ENCODE measurements at regions not wholly inside any gene's neighbourhood (a gene's known extent, or its start where the extent isn't known, plus 50 kb on each side); places are given as distances from the start of the nearest gene placed in this dataset.

DNA sequence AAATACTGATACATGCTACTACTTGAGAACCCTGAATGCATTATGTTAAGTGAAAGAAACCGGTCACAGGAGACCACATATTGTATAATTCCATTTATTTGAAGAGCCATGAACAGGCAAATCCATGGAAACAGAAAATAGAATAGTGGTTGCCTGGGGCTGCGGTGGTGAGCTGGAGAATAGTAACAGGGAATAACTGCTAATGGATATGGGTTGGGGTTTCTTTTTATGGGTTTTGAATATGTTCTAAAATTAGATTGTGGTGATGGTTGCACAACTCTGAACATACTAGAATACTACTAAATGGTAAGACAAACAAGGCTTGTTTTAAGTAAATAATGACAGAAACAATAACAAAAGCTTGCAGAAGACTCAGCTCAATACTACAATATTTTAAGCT is 293.0 kb downstream of the BTG1 start:
- DNase-seq, result no peak

GRCh38 chr12:91851741-91852477 is 293.7 kb downstream of the BTG1 start:
- no peak for DNase-seq

GRCh38 chr12:91846466-91847055 is 299.1 kb downstream of the BTG1 start:
- DNase-seq, result peak; percentile 5

- no peak for DNase-seq
Measured at GRCh38 chr12:91845365-91845764, 300.3 kb downstream of the BTG1 start.

DNA sequence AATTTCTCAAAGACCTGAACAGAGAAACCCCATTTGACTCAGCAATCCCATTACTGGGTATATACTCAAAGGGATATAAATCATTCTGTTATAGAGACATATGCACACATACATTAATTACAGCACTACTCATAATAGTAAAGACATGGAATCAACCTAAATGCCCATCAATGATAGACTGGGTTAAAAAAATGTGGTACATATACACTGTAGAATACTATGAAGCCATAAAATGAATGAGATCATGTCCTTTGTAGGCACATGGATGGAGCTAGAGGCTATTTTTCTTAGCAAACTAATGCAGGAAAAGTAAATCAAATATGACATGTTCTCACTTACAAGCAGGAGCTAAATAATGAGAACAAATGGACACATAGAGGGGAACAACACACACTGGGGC is 303.8 kb downstream of the BTG1 start:
- no peak for DNase-seq

- no peak for DNase-seq
Measured at GRCh38 chr12:91836696-91837095, 308.9 kb downstream of the BTG1 start.

DNA sequence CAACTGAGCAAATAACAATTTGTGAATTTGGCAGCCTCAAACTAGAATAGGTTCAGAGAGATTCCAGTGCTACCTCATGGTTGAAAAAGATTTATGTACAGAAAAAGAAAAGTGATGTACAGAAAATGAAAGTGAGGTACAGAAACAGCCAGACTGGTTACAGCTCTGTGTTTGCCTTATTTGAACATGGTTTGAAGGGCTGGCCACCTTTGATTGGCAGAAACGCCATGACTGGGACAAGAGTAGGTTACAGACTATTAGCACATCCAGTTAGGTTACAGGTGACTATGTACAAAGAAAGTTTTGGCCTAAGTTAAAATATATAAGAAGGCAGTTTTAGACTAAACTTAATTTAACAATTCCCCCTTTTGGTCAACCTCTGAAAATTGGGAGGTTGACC is 309.4 kb downstream of the BTG1 start:
- DNase-seq, result no peak

- DNase-seq, result no peak
Measured at GRCh38 chr12:91835693-91836092, 310.0 kb downstream of the BTG1 start.

GRCh38 chr12:91833780-91834359 is 311.8 kb downstream of the BTG1 start:
- no peak for DNase-seq

- DNase-seq, result no peak
Measured at GRCh38 chr12:91825999-91826398, 319.6 kb downstream of the BTG1 start.

DNA sequence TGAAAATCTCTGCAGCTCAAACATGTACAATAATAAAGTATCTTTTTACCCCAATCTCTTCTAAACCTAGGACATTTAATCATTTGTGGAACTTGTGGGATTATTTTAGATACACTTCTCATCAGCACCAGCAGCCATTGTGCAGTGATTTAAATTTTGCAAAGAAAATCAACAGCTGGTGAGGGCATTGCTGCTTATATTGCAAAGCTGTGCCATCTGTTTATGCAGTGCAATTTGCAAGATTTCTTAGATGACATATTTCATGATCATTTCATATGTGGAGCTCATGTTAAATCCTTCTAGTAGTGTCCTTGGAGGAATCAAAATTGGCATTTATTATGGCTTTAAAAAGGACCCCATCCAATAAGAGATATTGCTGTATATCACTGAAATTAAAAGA is 320.7 kb downstream of the BTG1 start:
- DNase-seq, result no peak

GRCh38 chr12:91819132-91819447 is 326.6 kb downstream of the BTG1 start:
- peak; percentile 28 for DNase-seq

DNA sequence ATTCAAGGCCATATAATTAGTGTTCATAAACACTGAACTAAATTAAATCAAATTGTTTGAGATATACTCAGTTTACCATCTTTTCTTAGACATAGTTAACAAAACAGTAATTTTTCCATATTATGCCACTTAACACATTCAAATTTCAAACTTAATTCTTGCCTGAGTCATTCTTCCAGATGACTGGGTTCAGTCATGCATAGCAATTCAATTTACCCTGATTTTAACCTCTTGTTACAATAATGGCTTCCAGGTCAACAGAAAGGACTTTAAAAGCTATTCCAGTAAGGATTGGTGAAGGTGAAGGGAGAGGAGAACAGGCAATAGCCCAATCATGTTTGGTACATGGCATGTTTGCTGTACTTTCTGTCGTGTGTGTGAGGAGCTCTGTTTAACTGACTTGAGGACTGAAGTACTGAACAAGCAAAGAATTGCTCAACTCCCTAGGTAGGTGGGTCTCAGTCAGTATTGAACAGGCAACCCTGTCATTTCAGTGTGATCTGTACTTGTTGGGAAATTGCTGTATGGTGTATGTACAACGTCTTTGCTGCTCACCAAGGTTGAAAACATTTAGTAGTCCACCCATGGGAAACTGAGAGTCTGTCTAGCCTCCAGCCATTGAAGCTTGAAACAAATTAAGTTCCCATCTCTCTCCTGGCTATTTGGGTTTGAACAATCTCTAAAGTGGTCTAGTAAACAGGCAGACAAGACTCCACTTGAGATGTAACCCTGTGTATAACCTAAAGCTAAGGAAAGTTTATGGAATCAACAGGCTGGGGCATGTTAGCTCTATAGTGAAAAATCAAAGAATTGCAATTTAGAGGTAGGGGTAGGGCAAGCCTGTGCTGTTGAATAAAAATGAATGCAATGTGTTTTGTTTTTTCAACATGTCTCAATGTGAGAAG is 327.2 kb downstream of the BTG1 start:
- peak; percentile 22 for DNase-seq

DNA sequence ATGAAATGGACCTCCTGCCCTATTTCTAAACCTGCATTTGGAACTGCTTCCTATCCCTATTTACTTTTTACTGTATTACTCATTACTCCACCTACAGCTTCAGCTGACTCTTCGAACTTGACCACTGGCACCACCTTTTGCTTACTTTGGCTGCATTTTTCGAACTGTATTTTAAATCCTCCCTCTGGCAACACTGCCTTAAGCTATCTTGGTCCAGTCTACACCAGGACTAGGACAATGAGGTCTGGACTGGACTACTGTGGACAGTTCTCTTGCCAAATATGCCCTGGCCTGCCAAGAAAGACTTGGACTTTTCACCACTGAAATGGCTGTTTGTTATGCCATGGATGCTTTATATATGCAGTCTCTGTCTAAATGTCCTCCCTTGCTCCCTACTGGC is 328.1 kb downstream of the BTG1 start:
- no peak for DNase-seq

- no peak for DNase-seq
Measured at GRCh38 chr12:91813701-91814100, 331.9 kb downstream of the BTG1 start.

DNA sequence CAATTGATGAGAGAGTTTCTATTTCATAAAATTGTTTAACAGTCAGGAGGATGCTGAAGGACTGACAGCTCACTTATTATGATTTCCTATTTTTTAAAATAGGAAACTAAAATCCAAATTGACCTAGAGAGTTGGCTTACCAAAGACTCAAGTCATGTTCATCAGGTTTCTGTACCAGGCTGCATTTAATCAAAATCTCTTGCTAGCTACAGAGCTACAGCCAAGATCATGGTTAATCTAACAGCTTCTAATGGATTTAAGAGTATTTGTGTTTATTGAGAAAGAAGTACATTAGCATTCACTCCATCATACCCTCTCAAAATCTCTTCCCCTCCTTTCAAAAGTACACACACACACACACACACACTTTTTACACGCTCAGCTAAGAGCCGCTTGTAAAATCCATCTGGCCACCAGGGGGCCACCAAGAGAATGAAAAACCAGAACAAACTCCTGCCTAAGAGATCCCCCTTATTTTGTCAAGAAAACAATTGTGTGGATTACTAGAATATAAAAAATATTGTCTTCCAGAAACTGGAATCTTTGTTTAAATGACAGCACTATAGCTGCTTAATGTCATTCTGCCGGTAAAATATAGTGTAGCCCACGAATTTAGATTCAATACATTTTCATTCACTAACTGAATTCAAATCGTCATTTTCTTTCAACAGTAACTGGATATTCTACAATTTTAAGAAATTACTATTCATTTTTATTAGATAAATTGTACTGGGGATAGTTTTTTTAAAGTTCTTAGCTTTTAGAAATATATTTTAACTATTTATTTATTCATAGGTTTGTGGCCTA is 334.0 kb downstream of the BTG1 start:
- DNase-seq, result peak; percentile 68

DNA sequence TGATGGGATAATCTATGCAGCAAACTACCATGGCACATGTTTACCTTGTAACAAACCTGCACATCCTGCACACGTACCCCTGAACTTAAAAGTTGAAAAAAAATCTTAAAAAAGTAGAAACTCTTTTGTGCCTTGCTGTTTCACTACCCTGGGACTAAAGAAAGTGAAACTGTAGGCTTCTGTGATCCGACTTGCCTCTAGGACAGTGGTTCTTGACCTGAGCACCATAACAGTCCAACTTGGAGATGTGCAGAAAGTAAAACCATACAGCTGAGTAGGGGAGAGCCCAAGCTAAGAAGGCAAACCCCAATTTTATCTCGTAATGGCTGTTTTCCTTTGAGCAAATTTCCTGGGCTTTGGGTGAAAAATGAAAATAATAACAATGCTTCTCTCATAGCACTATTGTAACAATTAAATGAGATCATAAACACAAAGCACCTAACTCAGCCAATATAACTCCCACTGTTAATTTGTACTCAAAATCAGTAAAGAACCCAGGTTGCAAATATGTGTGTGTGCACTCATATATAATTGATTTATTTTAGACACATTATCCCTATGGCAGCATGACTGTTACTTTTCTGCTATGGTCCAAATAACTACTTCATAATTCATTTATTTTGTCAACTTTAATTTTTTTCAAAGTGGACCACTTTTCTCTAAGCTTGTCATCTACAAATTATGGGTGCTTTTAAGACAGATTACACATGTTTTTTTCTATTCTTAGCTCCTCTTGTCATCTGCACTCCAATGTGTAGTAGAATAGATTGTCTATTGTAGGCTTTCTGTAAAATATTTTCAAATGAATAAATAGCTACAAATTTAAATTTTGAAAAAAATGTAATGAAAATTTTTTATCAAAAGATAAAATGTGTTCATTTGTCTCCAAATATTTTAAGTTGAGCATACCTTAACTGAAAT is 334.9 kb downstream of the BTG1 start:
- no peak for DNase-seq

- no peak for DNase-seq
Measured at GRCh38 chr12:91810077-91810476, 335.6 kb downstream of the BTG1 start.

- DNase-seq, result no peak
Measured at GRCh38 chr12:91805031-91805430, 340.6 kb downstream of the BTG1 start.

DNA sequence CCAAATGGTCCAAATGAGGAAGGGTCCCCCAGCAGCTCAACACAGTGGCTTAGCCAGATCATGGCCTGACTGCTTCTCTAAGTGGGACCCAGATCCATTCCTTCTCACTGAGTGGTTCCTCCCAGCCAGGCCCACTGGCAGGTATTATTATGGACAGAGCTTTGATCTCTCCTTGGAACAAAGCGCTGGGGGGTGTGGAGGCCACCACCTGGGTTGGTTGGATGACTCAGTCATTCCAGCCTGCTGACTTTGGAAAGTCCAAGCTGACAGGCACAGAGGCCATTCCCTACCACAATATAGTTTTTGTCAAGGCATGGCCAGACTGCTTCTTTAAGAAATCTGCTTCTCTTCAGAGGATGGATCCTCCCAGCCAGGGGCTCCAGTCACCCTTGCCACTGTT is 341.1 kb downstream of the BTG1 start:
- no peak for DNase-seq

- no peak for DNase-seq
Measured at GRCh38 chr12:91801048-91801447, 344.6 kb downstream of the BTG1 start.
